Ovary (tissue), 7 donors: ENCODE measurements at regions not wholly inside any gene's neighbourhood (a gene's known extent, or its start where the extent isn't known, plus 50 kb on each side); places are given as distances from the start of the nearest gene placed in this dataset.

ENCODE experiments used
- DNase-seq, 5 donors: peaks; one replicate each; pipeline ENCODE4 v3.0.0-alpha.2; 2019 to 2020
- H3K27ac ChIP-seq, 2 donors: fragments of 200-600 bp; one replicate each; pipeline versions ENCODE4 v1.5.1 to v1.8.0; 2019 to 2022
- H3K27me3 ChIP-seq: fragments of 200-600 bp; one replicate; pipeline ENCODE4 v1.8.0; 2022
- H3K36me3 ChIP-seq: fragments of 200-600 bp; sonication (generic); one replicate; pipeline ENCODE4 v1.5.1; 2019
- H3K4me1 ChIP-seq: one replicate; pipeline ENCODE4 v1.8.1; 2013; ENCODE audit warnings: mild to moderate bottlenecking, moderate library complexity; ENCODE audit not compliant: insufficient read depth
- H3K4me3 ChIP-seq: fragments of 200-600 bp; sonication (generic); one replicate; pipeline ENCODE4 v1.5.1; 2017
- H3K9me3 ChIP-seq, 2 donors: fragments of 200-600 bp in 1 of 2; sonication (generic) in 1 of 2; one replicate each; pipeline versions ENCODE4 v1.5.1 to v1.8.1; 2013 to 2019; ENCODE audit warnings: mild to moderate bottlenecking in 1 of 2, moderate library complexity in 1 of 2
- EP300 ChIP-seq: sonication (generic); formaldehyde crosslinking; IDR thresholded peaks from one replicate; pipeline ENCODE4 v1.6.1; 2017; ENCODE audit warnings: antibody characterized with exemption
- POLR2A ChIP-seq: fragments of 450-650 bp; IDR thresholded peaks from one replicate; pipeline ENCODE4 v1.6.1; 2017; ENCODE audit warnings: antibody characterized with exemption, mild to moderate bottlenecking, moderate library complexity
- WGBS, 3 donors: extraction: QIAGEN DNeasy Blood & Tissue Kit in 1 of 3; methylation state at CpG; one replicate each; pipeline versions ENCODE4 v1.1.5 to v1.1.7; 2013 to 2017; 5-methylcytosine and 5-hydroxymethylcytosine counted together
- intact Hi-C, 4 donors: fragments of 100-400 bp; cut with DNase I; formaldehyde crosslinking; loops; one replicate each; pipeline versions ENCODE4 v1.11.0 to v1.15.1; 2022 to 2023
- TF ChIP-seq, protein P1 (sequence below), 3 donors: fragments of 450-650 bp in 2 of 3; fragments of 200-600 bp in 1 of 3; IDR thresholded peaks; one replicate each; pipeline versions ENCODE4 v1.5.1 to v1.8.0; 2016 to 2022; ENCODE audit warnings: antibody characterized with exemption in 3 of 3, mild to moderate bottlenecking in 1 of 3
- donor health status: DM: no; HTN: no; CAD: no; lungs with moderate emphysema.
- donor health status: DM: no; HTN: no; CAD: no.
- donor health status: Bipolar disorder and iron deficiency.
- donor health status: DM: no; HTN: no; CAD: no.
- donor health status: DM: yes; HTN: yes; CAD: no.

DNA sequence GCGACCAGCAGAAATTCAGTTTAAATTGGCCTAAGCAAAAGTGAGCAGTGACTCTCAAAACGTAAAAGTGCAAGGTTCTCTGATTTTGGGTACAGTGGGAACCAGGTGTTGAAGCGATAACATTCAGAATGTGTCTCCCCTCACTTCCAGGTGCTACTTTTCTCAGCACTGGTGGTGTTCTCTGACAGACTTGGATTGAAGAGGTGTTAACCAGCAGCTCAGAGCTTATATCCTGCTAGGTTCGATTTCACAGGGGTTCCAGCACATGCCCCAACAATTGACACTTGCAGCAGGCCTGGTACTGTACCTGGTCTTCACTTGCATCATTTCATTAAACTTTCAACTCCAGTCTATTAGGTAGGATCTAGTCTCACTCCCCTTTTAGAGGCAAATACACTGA, 680.2 kb downstream of the VRK1 start:
- H3K27me3 ChIP-seq, result no peaks in the 10 kb centered on the region
- TF ChIP-seq POLR2A, result no peak
- no peak for TF ChIP-seq EP300
- TF ChIP-seq, protein P1, sequence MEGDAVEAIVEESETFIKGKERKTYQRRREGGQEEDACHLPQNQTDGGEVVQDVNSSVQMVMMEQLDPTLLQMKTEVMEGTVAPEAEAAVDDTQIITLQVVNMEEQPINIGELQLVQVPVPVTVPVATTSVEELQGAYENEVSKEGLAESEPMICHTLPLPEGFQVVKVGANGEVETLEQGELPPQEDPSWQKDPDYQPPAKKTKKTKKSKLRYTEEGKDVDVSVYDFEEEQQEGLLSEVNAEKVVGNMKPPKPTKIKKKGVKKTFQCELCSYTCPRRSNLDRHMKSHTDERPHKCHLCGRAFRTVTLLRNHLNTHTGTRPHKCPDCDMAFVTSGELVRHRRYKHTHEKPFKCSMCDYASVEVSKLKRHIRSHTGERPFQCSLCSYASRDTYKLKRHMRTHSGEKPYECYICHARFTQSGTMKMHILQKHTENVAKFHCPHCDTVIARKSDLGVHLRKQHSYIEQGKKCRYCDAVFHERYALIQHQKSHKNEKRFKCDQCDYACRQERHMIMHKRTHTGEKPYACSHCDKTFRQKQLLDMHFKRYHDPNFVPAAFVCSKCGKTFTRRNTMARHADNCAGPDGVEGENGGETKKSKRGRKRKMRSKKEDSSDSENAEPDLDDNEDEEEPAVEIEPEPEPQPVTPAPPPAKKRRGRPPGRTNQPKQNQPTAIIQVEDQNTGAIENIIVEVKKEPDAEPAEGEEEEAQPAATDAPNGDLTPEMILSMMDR (IDR thresholded peaks at IDR 0.05), result no peak
- no peaks in the 10 kb centered on the region for H3K9me3 ChIP-seq
- no peak overlapping the region for H3K27ac ChIP-seq
- no peaks in the 10 kb centered on the region for H3K4me1 ChIP-seq
- H3K36me3 ChIP-seq, result no peaks in the 10 kb centered on the region
- DNase-seq, result no peak
- intact Hi-C loops, result no loop called here
- H3K4me3 ChIP-seq, result no peak overlapping the region
- WGBS, 3 donors, result 47 to 70% (median 53%) methylated on average over 4 of the region's 4 CpGs

DNA sequence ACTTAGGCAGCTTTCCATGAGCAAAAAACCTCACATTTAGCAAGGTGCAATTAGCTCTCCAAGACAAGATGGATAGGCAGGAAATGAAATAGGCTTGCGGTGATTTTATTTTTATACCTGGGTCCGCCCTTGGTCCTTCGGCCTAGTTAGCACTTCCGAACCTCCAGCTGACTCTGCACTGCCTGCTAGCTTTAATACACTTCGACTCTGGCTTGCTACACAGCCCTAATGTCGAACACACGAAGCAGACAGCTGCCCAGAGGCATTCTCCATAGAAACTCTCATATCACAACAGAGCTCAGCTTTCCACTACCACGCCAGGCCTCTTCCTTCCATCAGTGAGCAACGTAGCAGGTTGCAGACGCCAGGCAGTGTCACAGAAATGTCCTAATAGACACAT, 688.0 kb downstream of the VRK1 start:
- 65 to 79% (median 71%) methylated on average over 10 of the region's 10 CpGs for WGBS, 3 donors
- Histone ChIP-seq H3K27me3 (no peaks in the 10 kb centered on the region), H3K27ac (no peak overlapping the region), H3K36me3 (no peaks in the 10 kb centered on the region), H3K9me3 (no peaks in the 10 kb centered on the region), H3K4me1 (no peaks in the 10 kb centered on the region), H3K4me3 (no peak overlapping the region)
- intact Hi-C loops, result no loop called here
- DNase-seq, result no peak
- TF ChIP-seq EP300 (no peak), POLR2A (no peak)
- TF ChIP-seq, protein P1 (IDR thresholded peaks at IDR 0.05), result no peak

DNA sequence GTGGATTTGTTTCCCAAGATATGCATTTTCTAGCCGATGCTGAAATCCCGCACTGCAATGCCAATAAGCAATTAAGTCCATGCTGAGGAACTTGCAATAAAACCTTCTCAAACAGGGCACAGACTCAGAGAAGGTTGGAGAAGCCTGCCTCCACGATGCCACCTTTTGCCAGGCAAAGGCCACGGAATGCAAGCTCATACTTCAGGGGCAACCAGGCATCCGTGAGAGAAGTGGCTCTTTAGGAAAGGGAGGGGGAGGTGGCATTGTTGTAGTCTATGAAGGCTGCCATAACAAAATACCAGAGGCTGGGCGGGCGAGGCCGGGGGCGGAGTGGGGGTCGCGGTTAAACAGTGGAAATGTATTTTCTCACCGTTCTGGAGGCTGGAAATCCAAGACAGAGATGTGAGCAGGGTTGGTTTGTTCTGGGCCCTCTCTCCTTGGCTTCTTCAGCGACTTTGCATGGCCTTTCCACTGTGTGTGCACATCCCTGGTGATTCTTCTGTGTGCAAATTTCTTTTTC, 689.5 kb downstream of the VRK1 start:
- WGBS, 3 donors, result 76 to 84% (median 78%) methylated on average over 13 of the region's 13 CpGs
- TF ChIP-seq, protein P1 (IDR thresholded peaks at IDR 0.05), result no peak
- TF ChIP-seq EP300, result no peak
- no peak for TF ChIP-seq POLR2A
- DNase-seq, result no peak
- Histone ChIP-seq H3K9me3 (no peaks in the 10 kb centered on the region), H3K27me3 (no peaks in the 10 kb centered on the region), H3K4me3 (no peak overlapping the region), H3K27ac (no peak overlapping the region), H3K36me3 (no peaks in the 10 kb centered on the region), H3K4me1 (no peaks in the 10 kb centered on the region)
- intact Hi-C loops, result no loop called here

DNA sequence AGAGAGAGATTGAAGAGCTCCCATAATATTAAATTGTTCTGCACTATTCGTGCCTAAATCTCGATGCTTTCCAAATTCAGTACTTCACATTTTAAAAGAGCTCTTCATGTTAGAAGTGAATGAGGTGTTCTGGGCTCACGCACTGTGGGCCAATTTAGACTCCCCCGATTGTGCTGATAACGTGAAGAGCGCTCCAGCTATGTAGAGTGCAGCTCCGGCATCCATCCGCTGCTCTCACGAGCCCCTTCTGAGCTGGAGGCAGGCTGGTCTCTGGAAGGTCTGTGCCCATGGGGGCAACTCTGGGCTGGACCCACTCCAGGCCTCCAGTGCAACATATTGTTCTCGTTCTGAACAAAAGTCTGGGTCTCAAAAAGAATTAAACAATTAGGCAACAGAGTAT, 692.6 kb downstream of the VRK1 start:
- Histone ChIP-seq H3K9me3 (no peaks in the 10 kb centered on the region), H3K27me3 (no peaks in the 10 kb centered on the region), H3K4me3 (no peak overlapping the region), H3K4me1 (no peaks in the 10 kb centered on the region), H3K36me3 (no peaks in the 10 kb centered on the region), H3K27ac (no peak overlapping the region)
- no peak for DNase-seq
- intact Hi-C loops, result no loop called here
- WGBS, 3 donors, result 60 to 71% (median 66%) methylated on average over 10 of the region's 10 CpGs
- no peak for TF ChIP-seq EP300
- TF ChIP-seq, protein P1 (IDR thresholded peaks at IDR 0.05), result no peak
- TF ChIP-seq POLR2A, result no peak
